Ishikawa (cell line): ENCODE measurements at regions not wholly inside any gene's neighbourhood (a gene's known extent, or its start where the extent isn't known, plus 50 kb on each side); places are given as distances from the start of the nearest gene placed in this dataset.

Source experiments
- CREB1 ChIP-seq: IDR thresholded peaks from 2 replicates; pipeline ENCODE4 v1.6.1; 2012; ENCODE audit warnings: low read depth
- EGR1 ChIP-seq: IDR thresholded peaks from 2 replicates; pipeline ENCODE4 v1.6.1; 2012
- EP300 ChIP-seq: IDR thresholded peaks from 2 replicates; pipeline ENCODE4 v1.6.1; 2012; ENCODE audit warnings: borderline replicate concordance
- RAD21 ChIP-seq: IDR thresholded peaks from 2 replicates; pipeline ENCODE4 v1.6.1; 2012; ENCODE audit warnings: low read depth
- REST ChIP-seq: IDR thresholded peaks from 2 replicates; pipeline ENCODE4 v1.6.1; 2012; ENCODE audit warnings: low read depth, mild to moderate bottlenecking
- TEAD4 ChIP-seq: IDR thresholded peaks from 2 replicates; pipeline ENCODE4 v1.6.1; 2012
- YY1 ChIP-seq: IDR thresholded peaks from 2 replicates; pipeline ENCODE4 v1.6.1; 2012; ENCODE audit warnings: low read depth
- TF ChIP-seq, protein P1 (sequence below): IDR thresholded peaks from 2 replicates; pipeline ENCODE4 v1.6.1; 2012

- no peak for TF ChIP-seq TEAD4
- no peak for TF ChIP-seq YY1
- TF ChIP-seq REST = no peak
- TF ChIP-seq, protein P1, sequence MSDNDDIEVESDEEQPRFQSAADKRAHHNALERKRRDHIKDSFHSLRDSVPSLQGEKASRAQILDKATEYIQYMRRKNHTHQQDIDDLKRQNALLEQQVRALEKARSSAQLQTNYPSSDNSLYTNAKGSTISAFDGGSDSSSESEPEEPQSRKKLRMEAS = no peak
- TF ChIP-seq EGR1 = no peak
- no peak for TF ChIP-seq EP300
- TF ChIP-seq RAD21 = no peak
- TF ChIP-seq CREB1 = no peak
These were observed 110.2 kb downstream of the FAM50B start for GRCh38 chr6:3959385-3959784.
